Body of pancreas (tissue), 4 donors: ENCODE measurements at regions not wholly inside any gene's neighbourhood (a gene's known extent, or its start where the extent isn't known, plus 50 kb on each side); places are given as distances from the start of the nearest gene placed in this dataset.

Experiments
- CTCF ChIP-seq, 7 experiments: fragments of 450-650 bp in 4 of 7; fragments of 200-600 bp in 3 of 7; sonication (generic) in 3 of 7; IDR thresholded peaks; one replicate each; pipeline ENCODE4 v1.5.1; 2016 to 2019; ENCODE audit warnings: antibody characterized with exemption in 7 of 7
- POLR2A ChIP-seq, 3 donors: fragments of 450-650 bp; IDR thresholded peaks; one replicate each; pipeline ENCODE4 v1.6.1; 2016; ENCODE audit warnings: antibody characterized with exemption in 3 of 3, mild to moderate bottlenecking in 2 of 3

GRCh38 chr3:187914231-187914630 lies 169.0 kb upstream of the BCL6 start:
- TF ChIP-seq CTCF (IDR thresholded peaks at IDR 0.05) (no peak), POLR2A (IDR thresholded peaks at IDR 0.05) (no peak)
